AG09309 (cell line): ENCODE measurements at regions not wholly inside any gene's neighbourhood (a gene's known extent, or its start where the extent isn't known, plus 50 kb on each side); places are given as distances from the start of the nearest gene placed in this dataset.
"Not testable (repeated sequence)": the region's sequence is repeated elsewhere in the genome, so short reads cannot be mapped to it uniquely, and the experiment has no call there.

Source experiments
- DNase-seq: peaks from one replicate; pipeline ENCODE4 v3.0.0-alpha.2; 2010; ENCODE audit warnings: low read depth
- H3K4me3 ChIP-seq: 2 replicates; pipeline ENCODE4 v1.5.1; 2011; ENCODE audit warnings: mild to moderate bottlenecking, low read depth, low read length, moderate library complexity; ENCODE audit not compliant: control insufficient read depth
- TF ChIP-seq, protein P1 (sequence below): IDR thresholded peaks from 2 replicates; pipeline ENCODE4 v1.5.1; 2011; ENCODE audit warnings: mild to moderate bottlenecking, low read depth, low read length, inconsistent platforms; ENCODE audit not compliant: insufficient read depth, control insufficient read depth; ENCODE audit errors: missing control alignments

DNA sequence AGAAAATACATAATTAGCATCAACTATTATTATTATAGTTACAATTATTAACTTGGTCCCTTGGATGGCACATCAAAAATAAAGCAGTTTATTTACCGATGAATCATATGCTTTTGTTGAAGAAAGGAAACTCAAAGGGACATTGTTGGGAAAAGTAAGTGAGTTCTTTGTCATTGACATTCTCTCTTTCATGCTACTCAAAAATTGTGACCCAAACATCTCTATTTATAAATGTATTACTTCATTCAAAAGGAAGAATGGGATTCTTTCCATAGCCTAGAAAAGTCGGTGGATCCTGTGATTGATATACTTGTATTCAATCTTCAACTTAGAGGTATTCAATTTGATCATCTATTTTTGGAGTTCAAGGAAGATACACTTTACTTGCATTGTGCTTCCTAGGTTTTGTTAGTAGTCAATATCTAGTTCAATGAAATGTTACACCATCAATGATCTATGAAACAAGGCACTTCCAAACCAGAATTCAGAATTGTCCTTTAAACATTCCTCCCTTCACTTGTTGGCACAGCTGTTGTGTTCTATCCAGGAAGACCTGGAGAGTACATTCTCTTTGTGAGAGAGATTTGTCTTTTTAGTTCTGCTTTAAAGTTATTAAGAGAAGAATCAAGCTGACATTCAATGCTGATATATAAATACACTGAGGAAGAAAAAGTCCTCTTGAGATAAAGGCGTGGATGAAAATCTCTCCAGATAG, 235.2 kb downstream of the TMEM26 start:
- H3K4me3 ChIP-seq = no peak overlapping the region
- no peak for DNase-seq
- TF ChIP-seq, protein P1, sequence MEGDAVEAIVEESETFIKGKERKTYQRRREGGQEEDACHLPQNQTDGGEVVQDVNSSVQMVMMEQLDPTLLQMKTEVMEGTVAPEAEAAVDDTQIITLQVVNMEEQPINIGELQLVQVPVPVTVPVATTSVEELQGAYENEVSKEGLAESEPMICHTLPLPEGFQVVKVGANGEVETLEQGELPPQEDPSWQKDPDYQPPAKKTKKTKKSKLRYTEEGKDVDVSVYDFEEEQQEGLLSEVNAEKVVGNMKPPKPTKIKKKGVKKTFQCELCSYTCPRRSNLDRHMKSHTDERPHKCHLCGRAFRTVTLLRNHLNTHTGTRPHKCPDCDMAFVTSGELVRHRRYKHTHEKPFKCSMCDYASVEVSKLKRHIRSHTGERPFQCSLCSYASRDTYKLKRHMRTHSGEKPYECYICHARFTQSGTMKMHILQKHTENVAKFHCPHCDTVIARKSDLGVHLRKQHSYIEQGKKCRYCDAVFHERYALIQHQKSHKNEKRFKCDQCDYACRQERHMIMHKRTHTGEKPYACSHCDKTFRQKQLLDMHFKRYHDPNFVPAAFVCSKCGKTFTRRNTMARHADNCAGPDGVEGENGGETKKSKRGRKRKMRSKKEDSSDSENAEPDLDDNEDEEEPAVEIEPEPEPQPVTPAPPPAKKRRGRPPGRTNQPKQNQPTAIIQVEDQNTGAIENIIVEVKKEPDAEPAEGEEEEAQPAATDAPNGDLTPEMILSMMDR = no peak

DNA sequence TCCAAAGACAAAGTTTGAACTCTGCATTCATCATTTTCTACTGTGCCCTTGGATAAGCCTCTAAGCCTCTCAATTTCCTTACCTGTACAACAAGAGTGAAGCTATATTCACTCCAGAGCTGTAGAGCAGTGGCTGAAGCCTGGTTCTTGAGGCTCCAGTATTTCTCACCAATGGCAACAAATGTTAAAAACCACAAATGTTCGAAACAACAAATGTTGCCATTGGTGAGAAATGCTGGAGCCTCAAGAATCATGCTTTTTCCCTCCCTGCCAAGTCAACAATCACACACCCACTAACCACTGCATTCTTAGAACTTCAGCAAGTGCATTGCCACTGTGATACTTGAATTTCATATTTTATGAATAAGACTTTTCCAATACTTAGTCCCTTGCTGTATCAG, 237.9 kb downstream of the TMEM26 start:
- TF ChIP-seq, protein P1 = no peak
- H3K4me3 ChIP-seq = no peak overlapping the region
- no peak for DNase-seq

DNA sequence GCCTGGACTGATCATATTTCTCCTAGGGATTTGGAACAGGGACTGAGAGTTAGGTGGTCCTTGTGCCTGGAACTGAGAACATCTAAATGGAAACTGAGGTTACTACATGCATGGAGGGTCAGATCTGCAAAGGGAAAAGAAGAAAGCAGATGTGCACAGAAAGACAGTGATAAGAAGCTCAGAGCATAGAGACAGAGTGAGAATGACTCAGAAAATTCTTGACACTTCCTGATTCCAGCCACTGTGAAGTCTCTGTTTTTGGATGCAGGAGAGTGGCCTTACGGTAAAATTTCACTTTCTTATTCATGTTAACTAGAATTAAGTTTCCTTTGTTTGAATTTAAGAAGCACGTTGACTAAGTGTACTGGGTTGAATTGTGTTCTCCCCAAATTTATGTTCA, 241.7 kb downstream of the TMEM26 start:
- TF ChIP-seq, protein P1 = no peak
- no peak for DNase-seq
- H3K4me3 ChIP-seq = no peak overlapping the region

DNA sequence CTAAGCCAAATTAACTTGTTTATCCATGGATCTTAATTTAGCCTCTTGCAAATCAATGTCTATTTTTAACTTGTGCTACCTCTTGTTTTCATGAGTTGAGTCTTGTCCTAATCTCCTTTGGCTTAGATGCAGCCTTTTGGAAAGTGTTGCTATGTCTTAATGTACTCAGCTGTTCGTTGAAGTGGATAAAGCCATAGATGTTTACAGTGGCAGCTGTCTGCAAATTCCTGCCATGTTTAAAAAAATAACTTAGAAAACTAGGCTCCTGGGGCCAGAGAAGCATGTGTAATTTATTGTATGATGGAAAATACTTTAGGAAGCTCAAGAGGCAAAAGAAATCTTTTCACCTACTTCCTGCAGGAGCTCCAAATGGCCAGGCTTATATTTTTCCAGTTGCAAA, 253.1 kb upstream of the RHOBTB1 start:
- no peak for DNase-seq

DNA sequence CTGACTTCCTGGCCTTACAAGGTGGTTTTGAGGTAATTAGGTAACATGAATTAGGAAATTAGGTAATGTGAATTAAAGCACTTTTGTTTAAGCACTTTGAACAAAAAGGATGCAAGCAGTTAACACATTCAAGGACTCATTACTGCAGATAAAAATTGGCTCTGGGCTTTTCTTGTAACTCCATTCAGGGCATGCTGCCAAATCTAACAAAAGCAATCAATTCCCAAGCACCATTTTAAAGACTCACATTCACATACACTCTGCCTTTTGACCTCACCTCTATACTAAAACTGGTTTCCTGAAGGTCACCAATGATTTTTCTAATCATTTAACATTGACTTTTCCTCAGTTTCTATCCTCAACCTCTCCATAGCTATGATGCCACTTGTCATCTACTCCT, 251.2 kb upstream of the RHOBTB1 start:
- no peak for DNase-seq
- no peak overlapping the region for H3K4me3 ChIP-seq
- TF ChIP-seq, protein P1 = no peak

More for the DNA sequence above, 253.1 kb upstream of the RHOBTB1 start:
- TF ChIP-seq, protein P1 = no peak
- no peak overlapping the region for H3K4me3 ChIP-seq

DNA sequence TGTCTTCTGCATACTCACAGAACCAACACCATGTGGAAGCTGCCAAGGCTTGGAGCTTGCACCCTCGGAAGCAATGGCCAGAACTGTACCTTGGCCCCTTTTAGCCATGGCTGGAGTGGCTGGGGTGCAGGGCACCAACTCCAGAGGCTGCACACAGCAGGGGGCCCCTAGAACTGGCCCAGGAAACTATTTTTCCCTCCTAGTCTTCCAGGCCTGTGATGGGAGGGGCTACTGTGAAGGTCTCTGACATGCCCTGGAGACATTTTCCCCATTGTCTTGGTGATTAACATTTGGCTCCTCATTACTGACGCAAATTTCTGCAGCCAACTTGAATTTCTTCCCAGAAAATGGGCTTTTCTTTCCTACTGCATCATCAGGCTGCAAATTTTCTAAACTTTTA, 248.6 kb upstream of the RHOBTB1 start:
- not testable (repeated sequence) for DNase-seq, H3K4me3 ChIP-seq

DNA sequence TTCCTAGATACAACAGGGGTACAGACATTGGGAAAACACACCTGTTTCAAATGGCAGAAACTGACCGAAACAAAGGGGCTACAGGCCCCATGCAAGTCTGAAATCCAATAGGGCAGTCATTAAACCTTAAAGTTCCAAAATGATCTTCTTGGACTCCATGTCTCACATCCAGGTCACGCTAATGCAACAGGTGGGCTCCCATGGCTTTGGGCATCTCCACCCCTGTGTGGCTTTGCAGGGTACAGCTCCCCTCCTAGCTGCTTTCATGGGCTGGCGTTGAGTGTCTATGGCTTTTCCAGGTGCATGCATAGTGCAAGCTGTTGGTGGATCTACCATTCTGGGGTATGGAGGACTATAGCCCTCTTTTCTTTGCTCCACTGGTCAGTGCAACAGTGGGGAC, 248.1 kb upstream of the RHOBTB1 start:
- no peak for DNase-seq
- no peak overlapping the region for H3K4me3 ChIP-seq
- TF ChIP-seq, protein P1 = no peak
